Breast epithelium (tissue), 3 donors: ENCODE measurements at regions not wholly inside any gene's neighbourhood (a gene's known extent, or its start where the extent isn't known, plus 50 kb on each side); places are given as distances from the start of the nearest gene placed in this dataset.

Source experiments
- CTCF ChIP-seq, 3 donors: fragments of 450-650 bp; IDR thresholded peaks; one replicate each; pipeline ENCODE4 v1.5.1; 2016 to 2017; ENCODE audit warnings: antibody characterized with exemption in 3 of 3, mild to moderate bottlenecking in 3 of 3, moderate library complexity in 3 of 3
- POLR2A ChIP-seq: fragments of 450-650 bp; IDR thresholded peaks from one replicate; pipeline ENCODE4 v1.6.1; 2016; ENCODE audit warnings: antibody characterized with exemption, mild to moderate bottlenecking, moderate library complexity
- POLR2AphosphoS5 ChIP-seq, 3 donors: sonication (generic); formaldehyde crosslinking; IDR thresholded peaks; one replicate each; pipeline ENCODE4 v1.6.1; 2017; ENCODE audit warnings: antibody characterized with exemption in 3 of 3

DNA sequence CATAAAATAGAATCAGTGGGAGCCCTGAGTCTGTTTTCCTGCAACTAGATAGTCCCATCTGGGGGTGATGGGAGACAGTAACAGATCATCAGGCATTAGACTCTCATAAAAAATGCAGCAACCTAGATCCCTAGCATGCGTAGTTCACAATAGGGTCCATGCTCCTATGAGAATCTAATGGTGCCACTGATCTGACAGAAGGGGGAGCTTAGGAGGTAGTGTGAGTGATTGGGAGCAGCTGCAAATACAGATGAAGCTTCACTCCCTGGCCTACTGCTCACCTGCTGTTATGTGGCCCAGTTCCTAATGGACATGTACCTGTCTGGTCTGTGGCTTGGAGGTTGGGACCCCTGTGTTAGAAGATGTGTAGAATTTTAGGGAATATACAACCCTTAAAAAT lies 904.5 kb upstream of the EPHA7 start:
- no peak for TF ChIP-seq CTCF (IDR thresholded peaks at IDR 0.05)
- no peak for TF ChIP-seq POLR2A
- TF ChIP-seq POLR2AphosphoS5 (IDR thresholded peaks at IDR 0.05): no peak
